H1 (cell line): ENCODE measurements at regions not wholly inside any gene's neighbourhood (a gene's known extent, or its start where the extent isn't known, plus 50 kb on each side); places are given as distances from the start of the nearest gene placed in this dataset.

ENCODE experiments used
- CTCF ChIA-PET: fragments of 300-600 bp; sonication (Branson Sonifier 250); formaldehyde crosslinking; loops from one replicate; lab custom pipeline; 2021; ENCODE audit not compliant: partially characterized antibody; lab: Charles Lee
- POLR2A ChIA-PET: fragments of 300-600 bp; sonication (Branson Sonifier 250); formaldehyde crosslinking; loops from one replicate; lab custom pipeline; 2021; ENCODE audit warnings: inconsistent platforms; ENCODE audit not compliant: partially characterized antibody; lab: Charles Lee
- DNase-seq, 2 experiments: peaks; one replicate each; pipeline versions ENCODE4 v3.0.0 to v3.0.0-alpha.2; 2010 to 2022; ENCODE audit warnings: low spot score in 2 of 2, low read depth in 1 of 2, mixed read lengths in 1 of 2
- FAIRE-seq: peaks from 2 replicates; lab custom pipeline; 2011; peaks lifted over from hg19 to GRCh38; lab: Jason Lieb, UNC
- H2AFZ ChIP-seq: 2 replicates; pipeline ENCODE4 v1.8.1; 2012; ENCODE audit warnings: low read length, inconsistent platforms
- H2AK5ac ChIP-seq: 2 replicates; pipeline ENCODE4 v1.6.1; 2013; ENCODE audit warnings: low read depth, low read length
- H2BK120ac ChIP-seq: replicated peaks from 2 replicates; pipeline ENCODE3; 2013; ENCODE audit warnings: low read depth, low read length, inconsistent platforms
- H2BK12ac ChIP-seq: 2 replicates; pipeline ENCODE4 v1.6.1; 2013; ENCODE audit warnings: low read depth, low read length
- H2BK15ac ChIP-seq: 2 replicates; pipeline ENCODE4 v1.6.1; 2013; ENCODE audit warnings: low read length
- H2BK20ac ChIP-seq: 2 replicates; pipeline ENCODE4 v1.6.1; 2013; ENCODE audit warnings: low read length
- H2BK5ac ChIP-seq: 2 replicates; pipeline ENCODE4 v1.6.1; 2013; ENCODE audit warnings: low read depth, low read length
- H3K14ac ChIP-seq: 2 replicates; pipeline ENCODE4 v1.6.1; 2013; ENCODE audit warnings: inconsistent platforms; ENCODE audit not compliant: insufficient read length
- H3K18ac ChIP-seq: 2 replicates; pipeline ENCODE4 v1.6.1; 2013; ENCODE audit warnings: low read length; ENCODE audit errors: extremely low read depth
- H3K23ac ChIP-seq: 2 replicates; pipeline ENCODE4 v1.6.1; 2013; ENCODE audit warnings: inconsistent platforms; ENCODE audit not compliant: insufficient read length
- H3K23me2 ChIP-seq: 2 replicates; pipeline ENCODE4 v1.6.1; 2013; ENCODE audit warnings: low read depth, low read length
- H3K27ac ChIP-seq: 2 replicates; pipeline ENCODE4 v1.6.1; 2011; ENCODE audit warnings: low read depth, low read length, inconsistent platforms
- H3K27me3 ChIP-seq, 4 experiments: replicated peaks in 1 of 4; 1 replicate in 1 of 4; 2 replicates in 3 of 4; pipeline versions ENCODE4 v1.6.1 to v1.8.1; 2011 to 2013; ENCODE audit warnings: low read length in 3 of 4, mild to moderate bottlenecking in 3 of 4, inconsistent platforms in 2 of 4, mixed read lengths in 2 of 4, moderate library complexity in 1 of 4; ENCODE audit not compliant: control insufficient read depth in 3 of 4, insufficient read depth in 3 of 4; ENCODE audit errors: extremely low read depth in 1 of 4
- H3K36me3 ChIP-seq, 4 experiments: 2 replicates each; pipeline versions ENCODE4 v1.6.1 to v1.8.1; 2011 to 2013; ENCODE audit warnings: mild to moderate bottlenecking in 4 of 4, low read length in 3 of 4, moderate library complexity in 2 of 4, control low read depth in 1 of 4, inconsistent platforms in 1 of 4; ENCODE audit not compliant: insufficient read depth in 4 of 4, control insufficient read depth in 2 of 4
- H3K4ac ChIP-seq: replicated peaks from 2 replicates; pipeline ENCODE3; 2013; ENCODE audit warnings: low read length, low read depth, mixed read lengths, inconsistent platforms; ENCODE audit not compliant: insufficient read length
- H3K4me1 ChIP-seq, 4 experiments: replicated peaks in 1 of 4; 1 replicate in 1 of 4; 2 replicates in 3 of 4; pipeline versions ENCODE4 v1.6.1 to v1.8.1; 2011 to 2013; ENCODE audit warnings: low read length in 3 of 4, inconsistent platforms in 2 of 4, mixed read lengths in 1 of 4; ENCODE audit not compliant: insufficient read depth in 4 of 4, control insufficient read depth in 3 of 4
- H3K4me2 ChIP-seq, 2 experiments: 2 replicates each; pipeline versions ENCODE4 v1.6.1 to v1.8.1; 2011 to 2013; ENCODE audit warnings: low read depth in 2 of 2, low read length in 2 of 2, control low read depth in 1 of 2, inconsistent platforms in 1 of 2, mild to moderate bottlenecking in 1 of 2; ENCODE audit not compliant: insufficient read depth in 1 of 2
- H3K4me3 ChIP-seq, 4 experiments: fragments of 200-600, 300-600 bp in 1 of 4; sonication (generic), shearing (Covaris generic), sonication (Bioruptor Twin) in 1 of 4; 2 replicates each; pipeline versions ENCODE4 v1.5.1 to v1.8.1; 2011 to 2016; ENCODE audit warnings: low read length in 4 of 4, low read depth in 3 of 4, control low read depth in 2 of 4, inconsistent platforms in 2 of 4, mild to moderate bottlenecking in 2 of 4, mixed read lengths in 1 of 4, moderate library complexity in 1 of 4; ENCODE audit not compliant: insufficient read depth in 2 of 4; ENCODE audit errors: extremely low read depth in 1 of 4
- H3K56ac ChIP-seq: replicated peaks from 2 replicates; pipeline ENCODE3; 2013; ENCODE audit warnings: low read depth, mild to moderate bottlenecking, mixed read lengths, low read length, inconsistent platforms; ENCODE audit not compliant: insufficient read length
- H3K79me1 ChIP-seq: 2 replicates; pipeline ENCODE4 v1.6.1; 2013; ENCODE audit warnings: low read depth, low read length, control low read depth
- H3K79me2 ChIP-seq, 2 experiments: 2 replicates each; pipeline versions ENCODE4 v1.6.1 to v1.8.1; 2012 to 2013; ENCODE audit warnings: low read length in 2 of 2, mild to moderate bottlenecking in 2 of 2, inconsistent platforms in 1 of 2; ENCODE audit not compliant: insufficient read depth in 2 of 2, control insufficient read depth in 1 of 2
- H3K9ac ChIP-seq, 4 experiments: replicated peaks in 1 of 4; 1 replicate in 1 of 4; 2 replicates in 3 of 4; pipeline versions ENCODE4 v1.6.1 to v1.8.1; 2011 to 2013; ENCODE audit warnings: low read depth in 3 of 4, low read length in 3 of 4, control low read depth in 2 of 4, mild to moderate bottlenecking in 2 of 4, moderate library complexity in 2 of 4, inconsistent platforms in 1 of 4; ENCODE audit errors: extremely low read depth in 1 of 4
- H3K9me3 ChIP-seq, 2 experiments: 2 replicates each; pipeline versions ENCODE4 v1.6.1 to v1.8.1; 2012 to 2013; ENCODE audit warnings: mild to moderate bottlenecking in 2 of 2, moderate library complexity in 2 of 2, control low read depth in 1 of 2, inconsistent platforms in 1 of 2, low read depth in 1 of 2, low read length in 1 of 2, mixed read lengths in 1 of 2; ENCODE audit not compliant: insufficient read depth in 2 of 2
- H4K20me1 ChIP-seq, 2 experiments: replicated peaks in 1 of 2; 2 replicates each; pipeline versions ENCODE3 to v1.8.1; 2011 to 2013; ENCODE audit warnings: inconsistent platforms in 2 of 2, low read length in 2 of 2, mild to moderate bottlenecking in 1 of 2; ENCODE audit not compliant: insufficient read depth in 2 of 2, control insufficient read depth in 1 of 2
- H4K5ac ChIP-seq: 2 replicates; pipeline ENCODE4 v1.6.1; 2013; ENCODE audit warnings: low read length, low read depth, mixed read lengths, inconsistent platforms; ENCODE audit not compliant: insufficient read length
- H4K8ac ChIP-seq: 2 replicates; pipeline ENCODE4 v1.8.0; 2013; ENCODE audit warnings: mild to moderate bottlenecking, moderate library complexity, low read length, inconsistent platforms; ENCODE audit not compliant: insufficient read depth; ENCODE audit errors: extremely low read depth
- H4K91ac ChIP-seq: replicated peaks from 2 replicates; pipeline ENCODE3; 2013; ENCODE audit warnings: low read length, mixed read lengths, inconsistent platforms; ENCODE audit not compliant: insufficient read length
- BACH1 ChIP-seq: IDR thresholded peaks from 2 replicates; pipeline ENCODE4 v1.6.1; 2012; ENCODE audit warnings: low read length, improper control_type of control experiment
- CREB1 ChIP-seq: IDR thresholded peaks from 2 replicates; pipeline ENCODE4 v1.6.1; 2012; ENCODE audit warnings: inconsistent platforms
- CTBP2 ChIP-seq: IDR thresholded peaks from 2 replicates; pipeline ENCODE4 v1.7.0; 2011; ENCODE audit warnings: borderline replicate concordance, mild to moderate bottlenecking, moderate library complexity, mixed read lengths, low read length; ENCODE audit not compliant: insufficient read depth, insufficient read length
- RFX5 ChIP-seq: IDR thresholded peaks from 2 replicates; pipeline ENCODE4 v1.6.1; 2011; ENCODE audit warnings: low read depth, low read length, improper control_type of control experiment, borderline replicate concordance
- SP4 ChIP-seq: IDR thresholded peaks from 2 replicates; pipeline ENCODE4 v1.6.1; 2012; ENCODE audit warnings: low read length, inconsistent platforms
- WGBS, 2 experiments: shearing (Covaris generic) in 1 of 2; methylation state at CpG; one replicate each; pipeline versions ENCODE4 v1.1.6 to v1.1.7; 2013 to 2015; ENCODE audit warnings: low lambda C conversion rate in 2 of 2, mixed read lengths in 2 of 2, inconsistent platforms in 1 of 2, low coverage in 1 of 2, missing lambda C conversion rate in 1 of 2; ENCODE audit not compliant: insufficient replicate concordance in 2 of 2, insufficient coverage in 1 of 2, insufficient read length in 1 of 2; ENCODE audit errors: extremely low coverage in 1 of 2, missing lambda C conversion rate in 1 of 2; 5-methylcytosine and 5-hydroxymethylcytosine counted together

DNA sequence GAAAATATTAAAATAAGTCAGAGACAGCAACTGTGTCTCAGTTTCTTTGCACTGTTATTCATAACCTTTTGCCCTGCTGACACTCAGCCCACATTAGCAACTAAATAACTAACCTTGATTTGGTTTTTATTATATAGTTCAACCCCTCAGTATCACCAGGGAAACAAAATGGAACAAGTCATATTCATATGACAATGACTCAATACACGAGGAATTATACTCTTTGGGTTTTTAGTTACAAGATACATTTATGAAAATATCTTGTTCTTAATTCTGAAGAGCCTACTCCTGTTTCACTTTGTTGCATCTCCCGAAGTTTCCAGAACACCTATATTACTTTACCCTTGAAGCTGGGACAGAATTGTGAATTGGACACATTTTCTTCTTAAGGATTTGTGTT is 845.4 kb downstream of the EFNA5 start:
- Histone ChIP-seq H3K23ac (no peak overlapping the region), H3K18ac (no peak overlapping the region), H4K91ac (no peak overlapping the region), H3K4me2 (no peak overlapping the region), H3K27ac (no peak overlapping the region), H3K36me3 (no peaks in the 10 kb centered on the region), H4K5ac (no peak overlapping the region), H3K9me3 (no peaks in the 10 kb centered on the region), H3K79me1 (no peaks in the 10 kb centered on the region), H2AK5ac (no peak overlapping the region), H3K23me2 (no peaks in the 10 kb centered on the region), H3K79me2 (no peaks in the 10 kb centered on the region), H2BK12ac (no peak overlapping the region), H3K4ac (no peak overlapping the region), H3K27me3 (no peaks in the 10 kb centered on the region), H3K4me1 (0 out of 7 replicates have a peak, but pooled peaks cover 0 to 4% (median 0%) of the 10 kb centered on the region in 4 experiments), H2BK15ac (no peak overlapping the region), H3K56ac (no peak overlapping the region), H3K9ac (no peak overlapping the region), H3K4me3 (no peak overlapping the region), H4K20me1 (no peaks in the 10 kb centered on the region), H4K8ac (no peak overlapping the region), H3K14ac (no peak overlapping the region), H2AFZ (no peak overlapping the region), H2BK20ac (no peak overlapping the region), H2BK5ac (no peak overlapping the region), H2BK120ac (no peak overlapping the region)
- ChIA-PET POLR2A (no interaction called here), CTCF (no interaction called here)
- WGBS, 2 experiments: 90% methylated on average over 2 of the region's 2 CpGs; no CpG with 5 or more reads in 1 of the 2 experiments
- FAIRE-seq (no peak), DNase-seq (no peak)
- TF ChIP-seq BACH1 (no peak), CREB1 (no peak), RFX5 (no peak), SP4 (no peak), CTBP2 (no peak)
